ENCODE measurements at regions not wholly inside any gene's neighbourhood (a gene's known extent, or its start where the extent isn't known, plus 50 kb on each side); places are given as distances from the start of the nearest gene placed in this dataset.

GRCh38 chr2:51350100-51350499 is 318.2 kb upstream of the NRXN1 start:
- TF ChIP-seq CTCF (IDR thresholded peaks at IDR 0.05) = no peak
- TF ChIP-seq POLR2AphosphoS5 (IDR thresholded peaks at IDR 0.05) = no peak
- TF ChIP-seq EP300 (IDR thresholded peaks at IDR 0.05) = no peak
- no peak for TF ChIP-seq POLR2A (IDR thresholded peaks at IDR 0.05)

Measured in suprapubic skin (tissue), 4 donors.